NT2/D1 (cell line): ENCODE measurements at regions not wholly inside any gene's neighbourhood (a gene's known extent, or its start where the extent isn't known, plus 50 kb on each side); places are given as distances from the start of the nearest gene placed in this dataset.

Experiments used
- SUZ12 ChIP-seq: IDR thresholded peaks from 2 replicates; pipeline ENCODE4 v1.6.1; 2011; ENCODE audit not compliant: insufficient read length, insufficient read depth; ENCODE audit errors: extremely low read depth
- YY1 ChIP-seq: IDR thresholded peaks from 2 replicates; pipeline ENCODE4 v1.6.1; 2011; ENCODE audit not compliant: insufficient read length, insufficient read depth
- ZNF274 ChIP-seq: IDR thresholded peaks from 2 replicates; pipeline ENCODE4 v1.6.1; 2011; ENCODE audit warnings: mild to moderate bottlenecking, low read depth, low read length

DNA sequence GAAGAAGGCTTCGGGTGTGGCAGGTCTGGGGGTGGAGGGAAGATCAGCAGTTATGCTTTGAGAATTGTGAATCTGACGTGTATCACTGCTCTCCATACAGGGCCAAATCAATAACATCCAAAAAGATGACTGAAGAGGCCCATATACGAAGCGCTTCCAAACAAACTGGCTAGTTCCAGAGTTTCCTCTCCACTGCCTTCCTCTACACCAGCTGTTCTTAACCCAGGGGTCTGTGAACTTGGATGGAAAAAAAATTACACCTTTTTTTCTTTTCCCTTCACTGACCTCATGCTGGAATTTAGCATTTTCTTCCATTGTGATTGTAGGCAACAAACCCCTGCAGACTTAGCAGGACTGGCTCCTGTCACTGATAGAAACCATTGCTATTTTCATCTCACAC lies 77.1 kb upstream of the NBL1 start:
- TF ChIP-seq SUZ12 (no peak), ZNF274 (no peak), YY1 (no peak)
